Hepatocyte (in vitro differentiated cells): ENCODE measurements at regions not wholly inside any gene's neighbourhood (a gene's known extent, or its start where the extent isn't known, plus 50 kb on each side); places are given as distances from the start of the nearest gene placed in this dataset.

Experiments used
- EZH2 ChIP-seq: fragments of 200-600 bp; sonication (generic); IDR thresholded peaks from 2 replicates; pipeline ENCODE4 v1.6.1; 2016; ENCODE audit warnings: antibody characterized with exemption, mild to moderate bottlenecking, borderline replicate concordance
- EZH2phosphoT487 ChIP-seq: fragments of 200-600 bp; sonication (generic); IDR thresholded peaks from one replicate; pipeline ENCODE4 v1.6.1; 2018; ENCODE audit warnings: antibody characterized with exemption, mild to moderate bottlenecking, low read depth, moderate library complexity; ENCODE audit not compliant: unreplicated experiment, severe bottlenecking
- TF ChIP-seq, protein P1 (sequence below): fragments of 200-600 bp; sonication (generic); IDR thresholded peaks from 2 replicates; pipeline ENCODE4 v1.5.1; 2016; ENCODE audit warnings: antibody characterized with exemption, mild to moderate bottlenecking; ENCODE audit not compliant: poor library complexity

DNA sequence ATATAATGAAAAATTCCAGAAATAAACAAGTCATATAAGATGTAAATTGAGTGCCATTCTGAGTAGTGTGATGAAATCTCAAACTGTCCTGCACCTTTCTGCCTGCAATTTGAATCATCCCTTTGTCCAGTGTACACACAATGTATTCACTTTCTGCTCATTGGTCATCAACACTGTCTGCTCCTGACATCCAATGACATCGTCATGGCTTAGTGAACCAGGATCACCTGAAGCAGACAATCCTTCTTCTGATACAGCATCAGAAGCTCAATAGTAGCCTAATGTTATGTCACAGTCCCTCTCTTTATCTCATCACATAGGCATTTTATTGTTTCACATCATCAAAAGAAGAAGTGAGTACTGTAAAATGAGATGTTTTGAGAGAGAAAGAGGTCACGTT is 366.3 kb downstream of the RFPL4B start:
- TF ChIP-seq, protein P1, sequence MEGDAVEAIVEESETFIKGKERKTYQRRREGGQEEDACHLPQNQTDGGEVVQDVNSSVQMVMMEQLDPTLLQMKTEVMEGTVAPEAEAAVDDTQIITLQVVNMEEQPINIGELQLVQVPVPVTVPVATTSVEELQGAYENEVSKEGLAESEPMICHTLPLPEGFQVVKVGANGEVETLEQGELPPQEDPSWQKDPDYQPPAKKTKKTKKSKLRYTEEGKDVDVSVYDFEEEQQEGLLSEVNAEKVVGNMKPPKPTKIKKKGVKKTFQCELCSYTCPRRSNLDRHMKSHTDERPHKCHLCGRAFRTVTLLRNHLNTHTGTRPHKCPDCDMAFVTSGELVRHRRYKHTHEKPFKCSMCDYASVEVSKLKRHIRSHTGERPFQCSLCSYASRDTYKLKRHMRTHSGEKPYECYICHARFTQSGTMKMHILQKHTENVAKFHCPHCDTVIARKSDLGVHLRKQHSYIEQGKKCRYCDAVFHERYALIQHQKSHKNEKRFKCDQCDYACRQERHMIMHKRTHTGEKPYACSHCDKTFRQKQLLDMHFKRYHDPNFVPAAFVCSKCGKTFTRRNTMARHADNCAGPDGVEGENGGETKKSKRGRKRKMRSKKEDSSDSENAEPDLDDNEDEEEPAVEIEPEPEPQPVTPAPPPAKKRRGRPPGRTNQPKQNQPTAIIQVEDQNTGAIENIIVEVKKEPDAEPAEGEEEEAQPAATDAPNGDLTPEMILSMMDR = no peak
- TF ChIP-seq EZH2 = no peak
- TF ChIP-seq EZH2phosphoT487 = no peak
